NCI-H1048 (cell line): ENCODE measurements at regions not wholly inside any gene's neighbourhood (a gene's known extent, or its start where the extent isn't known, plus 50 kb on each side); places are given as distances from the start of the nearest gene placed in this dataset.
"Not testable (repeated sequence)": the region's sequence is repeated elsewhere in the genome, so short reads cannot be mapped to it uniquely, and the experiment has no call there.

Experiments
- DNase-seq: peaks from one replicate; lab custom pipeline; 2025; lab: John Stamatoyannopoulos, UW

DNA sequence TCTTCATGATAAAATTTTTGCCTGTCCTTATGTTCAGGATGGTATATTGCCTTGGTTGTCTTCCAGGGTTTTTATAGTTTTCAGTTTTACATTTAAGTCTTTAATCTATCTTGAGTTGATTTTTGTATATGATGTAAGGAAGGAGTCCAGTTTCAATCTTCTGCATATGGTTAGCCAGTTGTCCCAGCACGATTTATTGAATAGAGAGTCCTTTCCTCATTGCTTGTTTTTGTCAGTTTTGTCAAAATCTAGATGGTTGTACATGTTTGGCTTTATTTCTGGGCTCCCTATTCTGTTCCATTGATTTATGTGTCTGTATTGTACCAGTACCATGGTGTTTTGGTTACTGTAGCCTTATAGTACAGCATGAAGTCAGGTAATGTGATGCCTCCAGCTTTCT, 91.6 kb upstream of the FAM98A start:
- not testable (repeated sequence) for DNase-seq

DNA sequence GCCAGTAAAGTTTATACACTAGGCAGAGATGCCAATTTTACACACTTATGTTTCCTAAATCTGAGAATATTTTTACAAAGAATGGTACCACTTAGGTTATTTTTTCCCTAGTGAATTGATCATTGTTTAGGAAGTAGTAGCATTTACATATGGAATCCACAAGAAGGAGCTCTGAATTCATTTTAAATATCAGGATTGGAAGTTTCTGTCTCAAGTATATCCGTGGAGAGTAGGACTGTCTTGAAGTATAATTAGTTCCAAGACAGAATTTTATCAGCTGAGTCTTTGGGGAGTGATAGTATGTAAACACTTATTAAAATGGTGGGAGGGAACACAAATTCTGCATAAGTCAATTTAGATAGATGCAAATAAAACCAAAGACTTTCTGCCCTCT, 82.3 kb upstream of the FAM98A start:
- no peak for DNase-seq

DNA sequence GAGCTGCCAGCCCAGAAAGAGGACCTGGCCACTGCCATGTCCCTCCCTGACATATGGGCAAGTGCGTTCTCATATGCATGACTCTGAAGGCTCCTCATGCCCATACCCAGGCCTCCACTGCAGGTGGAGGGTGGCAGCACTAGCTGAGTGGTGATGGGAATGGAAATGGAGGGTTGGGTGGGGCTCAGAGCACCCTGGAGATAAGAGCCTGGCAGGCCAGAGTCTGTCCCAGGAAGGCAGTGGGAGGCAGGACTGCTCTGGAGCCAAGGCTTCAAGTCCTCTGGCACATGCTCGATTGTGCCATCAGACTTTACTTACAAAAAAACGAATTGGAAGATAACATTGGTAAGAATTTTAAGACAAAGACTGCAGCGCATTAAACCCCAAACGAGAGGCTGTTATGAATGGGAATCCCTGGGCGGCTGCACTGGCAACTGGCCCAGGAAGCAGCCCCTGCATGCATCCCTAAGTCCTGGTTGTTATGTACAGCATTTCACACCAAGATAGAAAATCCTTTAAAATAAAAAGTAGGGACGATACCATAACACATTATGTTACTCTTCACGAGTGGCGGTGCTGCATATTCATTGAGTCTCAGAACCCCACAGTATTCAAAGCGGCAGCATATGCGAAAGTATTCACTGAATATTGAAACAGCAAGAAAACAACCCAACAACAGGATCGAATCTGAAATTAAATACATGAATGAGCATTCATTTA, 81.7 kb upstream of the FAM98A start:
- DNase-seq, result no peak

DNA sequence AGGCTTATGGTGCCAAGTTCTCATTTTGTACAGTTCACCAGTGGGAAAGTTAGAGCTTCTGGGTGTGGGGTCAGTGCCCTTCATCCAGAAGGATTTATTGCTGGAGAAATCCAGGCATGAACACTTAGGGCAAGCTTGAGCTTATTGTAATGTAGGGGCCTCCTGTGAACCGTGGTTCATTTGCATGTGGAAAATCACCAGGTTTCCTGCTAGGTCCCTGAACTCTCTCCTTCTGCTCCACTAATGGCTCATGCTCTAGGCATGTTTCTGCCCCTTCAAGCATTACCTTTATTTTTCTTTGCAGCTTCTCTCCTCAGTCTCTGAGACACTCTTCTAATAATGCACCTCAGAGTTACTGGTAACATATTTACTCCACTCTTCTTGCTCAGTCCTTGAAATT, 79.3 kb upstream of the FAM98A start:
- DNase-seq, result no peak

DNA sequence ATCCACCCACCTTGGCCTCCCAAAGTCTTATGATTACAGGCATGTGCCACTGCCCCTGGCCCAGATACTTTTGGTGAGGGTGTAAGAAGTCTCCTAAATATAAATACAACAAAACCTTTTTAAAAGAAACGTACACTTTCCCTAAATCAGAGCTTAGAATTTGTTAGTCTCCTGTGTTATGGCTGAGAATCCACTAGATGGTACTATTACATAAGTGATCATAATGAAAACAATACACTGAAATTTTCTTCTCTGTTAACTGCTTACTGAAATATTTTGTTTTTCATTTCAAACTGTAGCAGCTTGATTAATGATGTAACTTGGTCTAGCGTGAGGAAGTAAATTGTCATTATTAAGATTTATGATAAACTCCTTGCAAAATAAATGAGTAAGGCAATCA, 74.8 kb upstream of the FAM98A start:
- DNase-seq, result no peak

DNA sequence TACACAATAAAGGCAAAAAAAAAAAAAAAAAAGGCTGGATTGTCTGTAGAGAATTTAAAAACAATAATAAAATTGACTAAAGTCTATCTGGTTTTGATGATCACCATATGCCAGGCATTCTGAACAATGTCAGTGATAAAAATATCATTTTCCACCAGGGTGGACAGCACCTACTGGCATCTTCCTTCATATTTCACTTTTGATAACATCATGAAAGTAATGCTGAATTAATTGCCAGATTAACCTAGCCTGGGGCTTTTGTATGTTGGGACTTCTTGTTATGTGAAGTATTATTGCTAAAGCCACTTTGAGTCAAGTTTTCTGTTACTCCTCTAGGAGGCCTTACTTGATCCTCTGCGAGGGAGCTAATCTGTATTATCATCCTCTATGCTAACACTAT, 73.8 kb upstream of the FAM98A start:
- DNase-seq, result no peak

DNA sequence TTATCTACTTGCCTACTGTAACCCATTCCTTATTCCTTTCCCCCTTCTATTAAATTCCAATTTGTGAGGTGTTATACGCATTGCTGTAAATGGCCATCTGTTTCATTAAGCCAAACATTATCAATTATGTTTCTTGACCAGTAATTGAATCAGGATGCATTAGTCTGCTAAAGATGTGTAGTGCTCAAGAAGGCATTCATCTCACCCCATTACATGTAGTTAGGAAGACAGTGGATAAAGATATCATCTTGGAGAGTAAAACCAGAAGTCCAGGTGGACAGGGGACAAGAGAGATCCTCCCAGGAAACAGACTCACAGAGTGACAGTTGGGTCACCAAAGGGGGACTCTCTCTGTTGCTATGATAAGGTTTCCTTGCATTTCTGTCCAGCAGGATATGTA, 73.3 kb upstream of the FAM98A start:
- no peak for DNase-seq

DNA sequence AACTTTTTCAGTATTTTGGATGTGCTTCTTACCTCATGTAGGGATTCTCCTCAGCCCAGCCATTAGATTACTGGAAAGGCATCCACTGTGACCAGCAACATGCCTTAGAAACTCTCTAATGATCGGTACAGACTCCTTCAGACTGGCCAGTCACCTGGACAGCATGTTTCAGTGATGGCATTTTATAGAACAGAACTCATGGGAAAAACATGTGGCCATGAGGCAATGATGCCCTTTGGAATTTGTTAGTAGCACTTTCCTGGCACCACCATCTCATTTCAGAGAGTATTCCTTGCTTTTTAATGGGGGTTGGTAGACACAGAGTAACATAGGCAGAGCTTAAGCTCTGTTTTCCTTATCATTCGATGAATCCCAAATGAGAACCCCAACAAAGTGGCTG, 72.1 kb upstream of the FAM98A start:
- no peak for DNase-seq

DNA sequence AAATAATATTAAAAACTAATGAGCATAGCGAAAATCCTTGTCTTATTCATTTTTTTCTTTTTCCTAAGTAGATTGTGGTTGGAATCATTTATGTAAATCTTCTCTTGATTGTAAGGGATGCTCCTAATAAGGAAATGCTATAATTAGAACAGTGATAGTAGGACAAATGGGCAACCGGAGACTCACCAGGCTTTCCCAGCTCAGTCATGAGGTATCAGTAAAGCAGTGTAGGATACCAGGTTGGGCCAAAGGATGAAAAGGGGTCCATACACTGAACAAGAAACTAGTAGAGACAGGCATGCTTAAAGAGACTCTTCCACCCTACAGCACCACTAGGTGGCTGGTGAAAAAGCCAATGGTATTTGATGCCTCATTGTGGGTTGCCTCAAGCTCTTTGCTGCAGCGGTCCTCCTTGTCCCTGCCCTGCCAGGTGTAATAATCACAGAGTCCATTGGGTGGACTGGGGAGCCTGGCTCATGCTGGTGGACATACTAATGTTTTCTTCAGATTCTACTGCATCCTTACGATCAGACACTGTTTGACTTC, 71.4 kb upstream of the FAM98A start:
- no peak for DNase-seq

DNA sequence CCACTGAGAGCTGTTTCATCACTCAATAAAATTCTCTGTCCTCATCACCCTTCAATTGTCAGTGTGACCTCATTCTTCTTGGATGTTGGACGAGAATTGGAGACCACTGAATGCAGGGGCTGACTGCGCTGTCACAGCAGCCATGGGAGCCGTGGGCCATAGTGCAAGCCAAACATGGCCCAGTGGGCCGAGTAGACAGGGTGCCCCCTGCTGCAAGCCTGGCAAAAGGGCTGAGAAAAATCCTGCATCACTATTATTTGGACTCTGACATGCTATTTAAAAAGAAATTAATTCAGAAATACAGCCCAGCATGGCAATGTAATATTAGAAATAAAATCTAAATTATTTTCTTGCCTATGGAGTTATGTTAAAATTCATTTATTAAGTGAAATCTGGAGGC, 67.8 kb upstream of the FAM98A start:
- no peak for DNase-seq

DNA sequence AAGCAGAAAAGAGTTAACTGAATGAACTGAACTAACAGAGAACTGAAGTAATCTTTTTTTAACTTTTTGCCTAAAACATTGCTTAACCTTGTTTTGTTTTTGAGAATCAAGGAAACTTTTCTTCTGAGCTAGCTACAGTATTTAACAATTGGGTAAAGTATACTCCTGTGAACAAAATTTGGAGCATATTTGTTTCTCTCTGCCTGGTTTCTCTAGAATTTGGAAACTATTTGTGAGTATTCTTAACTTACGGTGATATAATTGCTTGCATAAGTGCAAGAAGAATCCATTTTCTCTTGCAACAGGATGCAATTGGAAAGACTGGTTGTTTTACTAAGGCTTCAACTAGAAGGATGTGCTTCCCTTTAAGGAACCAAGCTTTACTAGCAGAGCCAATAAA, 65.9 kb upstream of the FAM98A start:
- no peak for DNase-seq

DNA sequence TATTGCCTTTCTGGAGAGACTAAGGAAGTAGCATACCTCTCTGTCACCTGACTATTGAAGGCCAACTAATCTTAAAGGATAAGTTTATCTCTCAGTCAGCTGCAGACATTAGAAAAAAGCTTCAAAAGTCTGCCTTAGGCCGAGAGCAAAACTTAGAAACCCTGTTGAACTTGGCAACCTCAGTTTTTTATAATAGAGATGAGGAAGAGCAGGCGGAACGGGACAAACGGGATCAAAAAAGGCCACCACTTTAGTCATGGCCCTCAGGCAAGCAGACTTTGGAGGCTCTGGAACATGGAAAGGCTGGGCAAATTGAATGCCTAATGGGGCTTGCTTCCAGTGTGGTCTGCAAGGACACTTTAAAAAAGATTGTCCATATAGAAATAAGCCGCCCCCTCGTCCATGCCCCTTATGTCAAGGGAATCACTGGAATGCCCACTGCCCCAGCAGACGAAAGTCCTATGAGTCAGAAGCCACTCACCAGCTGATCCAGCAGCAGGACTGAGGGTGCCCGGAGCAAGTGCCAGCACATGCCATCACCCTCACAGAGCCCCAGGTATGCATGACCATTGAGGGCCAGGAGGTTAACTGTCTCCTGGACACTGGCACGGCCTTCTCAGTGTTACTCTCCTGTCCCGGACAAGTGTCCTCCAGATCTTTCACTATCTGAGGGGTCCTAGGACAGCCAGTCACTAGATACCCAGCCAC, 61.5 kb upstream of the FAM98A start:
- DNase-seq, result no peak

DNA sequence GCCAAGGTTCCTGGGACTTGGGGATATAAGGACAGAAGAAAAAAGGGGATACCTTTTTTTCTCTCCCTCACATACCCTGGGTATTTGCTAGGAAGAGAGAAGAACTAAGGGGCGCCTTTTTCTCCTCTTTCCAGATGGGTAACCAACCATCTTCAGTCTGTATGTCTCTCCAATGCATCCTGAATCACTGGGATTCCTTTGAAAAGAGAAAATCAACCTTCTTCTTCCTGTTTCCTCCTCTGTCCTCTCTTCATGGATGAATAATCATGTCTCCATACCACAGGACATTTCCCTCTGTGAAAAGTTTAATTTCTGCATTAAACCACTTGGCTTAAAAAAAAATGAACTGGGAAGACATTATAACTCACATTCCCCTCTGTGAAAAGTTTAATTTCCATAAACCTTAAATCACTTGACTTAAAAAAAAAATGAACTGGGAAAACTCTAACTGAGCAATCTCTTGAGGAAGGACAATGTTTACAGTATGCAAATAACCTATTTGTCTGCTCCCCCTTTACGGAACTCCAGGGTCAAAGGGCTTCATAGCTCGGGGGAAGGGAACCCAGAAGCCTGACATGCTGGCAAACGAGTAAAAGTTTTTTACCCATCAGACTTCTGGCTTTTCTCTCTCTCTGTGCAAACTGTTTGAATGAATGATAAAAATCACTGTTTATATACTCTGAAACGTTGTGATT, 56.7 kb upstream of the FAM98A start:
- DNase-seq, result no peak

DNA sequence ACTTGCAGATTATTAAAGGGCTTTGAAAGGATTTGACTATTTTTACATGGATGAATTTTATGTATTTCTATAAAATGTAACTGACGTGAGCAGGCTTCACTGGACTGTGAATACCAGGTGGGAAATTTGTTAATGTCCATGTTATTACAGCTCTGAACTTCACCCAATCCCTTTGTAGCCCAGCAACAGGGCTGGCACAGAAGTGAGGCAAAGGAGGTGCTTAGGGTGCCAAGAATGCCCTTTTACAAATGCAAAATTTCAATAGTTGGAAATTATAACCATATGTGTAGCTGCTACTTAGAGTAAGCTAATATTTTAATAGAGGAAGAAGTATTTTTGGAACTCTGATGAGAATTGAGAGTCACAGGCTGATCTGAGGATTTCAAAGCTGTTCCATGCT, 53.7 kb upstream of the FAM98A start:
- no peak for DNase-seq

DNA sequence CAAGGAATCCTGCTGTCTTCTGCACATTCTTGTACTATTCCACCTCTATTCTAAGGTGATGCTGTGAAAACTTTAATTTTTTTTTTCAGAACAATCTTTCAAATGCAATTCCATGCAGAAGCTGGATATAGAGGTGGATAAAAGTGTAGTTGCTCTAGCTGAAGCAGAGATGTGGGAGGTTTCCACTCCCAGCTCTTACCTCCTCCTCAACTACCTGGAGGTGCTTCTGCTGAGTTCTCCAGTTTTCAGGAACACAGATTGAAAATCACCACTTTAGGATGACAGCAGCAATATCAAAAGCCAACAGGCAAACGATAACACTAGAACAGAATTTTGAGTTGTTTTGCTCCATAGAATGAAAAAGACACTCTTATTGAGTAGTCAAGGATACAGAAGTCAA, 51.1 kb upstream of the FAM98A start:
- no peak for DNase-seq
